Fibroblast of villous mesenchyme (primary cell): ENCODE measurements at regions not wholly inside any gene's neighbourhood (a gene's known extent, or its start where the extent isn't known, plus 50 kb on each side); places are given as distances from the start of the nearest gene placed in this dataset.

Experiments used
- DNase-seq: peaks from one replicate; pipeline ENCODE4 v3.0.0-alpha.2; 2010; ENCODE audit warnings: low read depth
- H3K4me3 ChIP-seq: 2 replicates; pipeline ENCODE4 v1.5.1; 2011; ENCODE audit warnings: low read depth, mild to moderate bottlenecking, low read length
- CTCF ChIP-seq: IDR thresholded peaks from 2 replicates; pipeline ENCODE4 v1.5.1; 2012; ENCODE audit warnings: low read depth, mild to moderate bottlenecking, low read length; ENCODE audit not compliant: insufficient read depth

GRCh38 chr13:99702687-99703319, 201.5 kb downstream of the TM9SF2 start:
- no peak for DNase-seq
- no peak for TF ChIP-seq CTCF

GRCh38 chr13:99700468-99700867, 199.2 kb downstream of the TM9SF2 start:
- no peak for DNase-seq
- TF ChIP-seq CTCF: no peak
- no peak overlapping the region for H3K4me3 ChIP-seq

More at GRCh38 chr13:99702687-99703319, 201.5 kb downstream of the TM9SF2 start:
- no peak overlapping the region for H3K4me3 ChIP-seq

- DNase-seq: no peak
- H3K4me3 ChIP-seq: no peak overlapping the region
- TF ChIP-seq CTCF: no peak
Measured at GRCh38 chr13:99698816-99699099, 197.5 kb downstream of the TM9SF2 start.

- no peak overlapping the region for H3K4me3 ChIP-seq
- TF ChIP-seq CTCF: no peak
- no peak for DNase-seq
Measured at GRCh38 chr13:99698010-99698815, 196.9 kb downstream of the TM9SF2 start.

GRCh38 chr13:99695857-99696256, 194.6 kb downstream of the TM9SF2 start:
- no peak overlapping the region for H3K4me3 ChIP-seq
- no peak for TF ChIP-seq CTCF
- DNase-seq: no peak

GRCh38 chr13:99693852-99694611, 192.8 kb downstream of the TM9SF2 start:
- H3K4me3 ChIP-seq: no peak overlapping the region
- DNase-seq: no peak
- TF ChIP-seq CTCF: no peak
